CD8-positive, alpha-beta memory T cell (primary cell): ENCODE measurements at regions not wholly inside any gene's neighbourhood (a gene's known extent, or its start where the extent isn't known, plus 50 kb on each side); places are given as distances from the start of the nearest gene placed in this dataset.
A peak's percentile ranks its signal among the peaks of the same experiment; 100 is the strongest.
"Not testable (repeated sequence)": the region's sequence is repeated elsewhere in the genome, so short reads cannot be mapped to it uniquely, and the experiment has no call there.

ENCODE experiments used
- CTCF ChIA-PET: fragments of 350-600 bp; sonication (Branson Sonifier 250); formaldehyde crosslinking; loops from one replicate; lab custom pipeline; 2021; ENCODE audit warnings: antibody characterized with exemption; lab: Charles Lee
- POLR2A ChIA-PET: fragments of 350-600 bp; sonication (Branson Sonifier 250); formaldehyde crosslinking; loops from one replicate; lab custom pipeline; 2021; ENCODE audit warnings: antibody characterized with exemption; lab: Charles Lee
- DNase-seq, 5 donors: peaks; one replicate each; pipeline versions ENCODE4 v3.0.0 to v3.0.0-alpha.2; 2020 to 2022; ENCODE audit warnings: mixed read lengths in 1 of 5
- H3K27ac ChIP-seq: one replicate; pipeline ENCODE4 v1.7.0; 2013; ENCODE audit warnings: low read depth, mild to moderate bottlenecking, low read length, moderate library complexity
- H3K27me3 ChIP-seq: 2 replicates; pipeline ENCODE4 v1.7.0; 2013; ENCODE audit warnings: low read length, mild to moderate bottlenecking; ENCODE audit not compliant: insufficient read depth, poor library complexity, severe bottlenecking
- H3K36me3 ChIP-seq: 2 replicates; pipeline ENCODE4 v1.7.0; 2013; ENCODE audit warnings: mild to moderate bottlenecking, low read length, moderate library complexity; ENCODE audit not compliant: insufficient read depth
- H3K4me1 ChIP-seq: 2 replicates; pipeline ENCODE4 v1.7.0; 2013; ENCODE audit warnings: mild to moderate bottlenecking, low read length, moderate library complexity; ENCODE audit not compliant: insufficient read depth
- H3K4me3 ChIP-seq: 2 replicates; pipeline ENCODE4 v1.7.0; 2013; ENCODE audit warnings: mild to moderate bottlenecking, low read length
- H3K9me3 ChIP-seq: 2 replicates; pipeline ENCODE4 v1.7.0; 2013; ENCODE audit warnings: mild to moderate bottlenecking, low read length
- H3K27ac Mint-ChIP-seq, 8 donors: one replicate each; pipeline ENCODE4 v1.8.0; 2020 to 2021; ENCODE audit warnings: mixed read lengths in 8 of 8, mild to moderate bottlenecking in 6 of 8, inconsistent platforms in 3 of 8, moderate library complexity in 3 of 8
- H3K27me3 Mint-ChIP-seq, 2 donors: one replicate each; pipeline ENCODE4 v1.8.0; 2020 to 2021; ENCODE audit warnings: mixed read lengths in 2 of 2, mild to moderate bottlenecking in 1 of 2, moderate library complexity in 1 of 2
- H3K36me3 Mint-ChIP-seq, 3 donors: one replicate each; pipeline ENCODE4 v1.8.0; 2020 to 2021; ENCODE audit warnings: mixed read lengths in 3 of 3, inconsistent platforms in 1 of 3, mild to moderate bottlenecking in 1 of 3
- H3K4me1 Mint-ChIP-seq, 3 donors: one replicate each; pipeline ENCODE4 v1.8.0; 2020 to 2021; ENCODE audit warnings: mixed read lengths in 3 of 3, inconsistent platforms in 1 of 3, mild to moderate bottlenecking in 1 of 3
- H3K4me3 Mint-ChIP-seq, 7 donors: one replicate each; pipeline ENCODE4 v1.8.0; 2020 to 2021; ENCODE audit warnings: mixed read lengths in 7 of 7, mild to moderate bottlenecking in 6 of 7, moderate library complexity in 4 of 7, inconsistent platforms in 2 of 7
- H3K9me3 Mint-ChIP-seq, 5 donors: one replicate each; pipeline ENCODE4 v1.8.0; 2020 to 2022; ENCODE audit warnings: mixed read lengths in 5 of 5, mild to moderate bottlenecking in 3 of 5, moderate library complexity in 2 of 5, inconsistent platforms in 1 of 5

DNA sequence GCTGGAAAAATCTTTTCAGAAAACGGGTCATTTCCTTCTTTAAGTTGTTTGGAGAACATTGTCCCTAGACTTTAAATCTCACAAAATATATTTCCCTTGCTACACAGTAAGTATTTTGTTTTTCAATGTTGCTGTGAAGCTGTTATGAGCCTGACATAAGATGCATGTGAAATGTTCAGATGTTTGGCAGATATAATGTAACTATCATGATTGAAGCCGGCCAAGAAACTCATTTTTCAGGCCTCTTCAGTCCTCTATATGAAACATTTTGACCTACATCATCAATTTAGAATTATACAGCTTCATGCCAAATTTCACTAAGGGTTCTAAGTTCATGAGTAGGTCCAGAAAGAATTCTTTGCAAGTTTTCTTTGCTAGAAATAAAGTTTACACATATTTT lies 133.8 kb downstream of the JRKL start:
- Mint-ChIP-seq H3K36me3 (no peaks in the 10 kb centered on the region), H3K9me3 (peaks cover 0 to 9% (median 3%) of the 10 kb centered on the region in 5 donors), H3K4me1 (no peaks in the 10 kb centered on the region), H3K27me3 (peaks cover 2 to 17% of the 10 kb centered on the region in 2 donors), H3K27ac (no peak overlapping the region), H3K4me3 (no peak overlapping the region)
- ChIA-PET CTCF (no interaction called here), POLR2A (no interaction called here)
- Histone ChIP-seq H3K4me1 (no peaks in the 10 kb centered on the region), H3K27me3 (no peaks in the 10 kb centered on the region), H3K27ac (no peak overlapping the region), H3K9me3 (no peaks in the 10 kb centered on the region), H3K36me3 (no peaks in the 10 kb centered on the region), H3K4me3 (no peak overlapping the region)
- DNase-seq, result no peak

- H3K27me3 Mint-ChIP-seq, result peaks cover 2 to 21% of the 10 kb centered on the region in 2 donors
- no peaks in the 10 kb centered on the region for H3K36me3 ChIP-seq
- H3K4me1 Mint-ChIP-seq, result no peaks in the 10 kb centered on the region
- no peaks in the 10 kb centered on the region for H3K27me3 ChIP-seq
- ChIA-PET CTCF (no interaction called here), POLR2A (no interaction called here)
- no peaks in the 10 kb centered on the region for H3K4me1 ChIP-seq
- no peaks in the 10 kb centered on the region for H3K36me3 Mint-ChIP-seq
- no peak for DNase-seq
- H3K9me3 ChIP-seq, result no peaks in the 10 kb centered on the region
- H3K4me3 Mint-ChIP-seq, result no peak overlapping the region
- H3K9me3 Mint-ChIP-seq, result peaks cover 2 to 15% (median 8%) of the 10 kb centered on the region in 5 donors
- no peak overlapping the region for H3K27ac Mint-ChIP-seq
- H3K27ac ChIP-seq, result no peak overlapping the region
- H3K4me3 ChIP-seq, result no peak overlapping the region
Measured at GRCh38 chr11:96524475-96524874, 134.7 kb downstream of the JRKL start.

DNA sequence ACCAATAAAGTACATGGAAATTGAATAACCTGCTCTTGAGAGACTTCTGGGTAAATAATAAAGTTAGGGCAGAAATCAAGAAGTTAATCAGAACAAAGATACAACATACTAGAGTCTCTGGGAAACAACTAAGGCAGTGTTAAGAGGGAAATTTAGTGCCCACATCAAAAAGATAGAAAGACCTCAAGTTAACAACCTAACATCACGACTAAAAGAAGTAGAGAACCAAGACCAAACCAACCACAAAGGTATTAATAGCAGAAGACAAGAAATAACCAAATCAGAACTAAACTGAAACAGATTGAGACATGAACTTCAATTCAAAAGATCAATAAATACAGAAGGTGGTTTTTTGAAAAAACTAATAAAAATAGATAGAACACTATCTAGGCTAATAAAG lies 140.7 kb downstream of the JRKL start:
- Mint-ChIP-seq H3K36me3 (no peaks in the 10 kb centered on the region), H3K9me3 (peaks cover 6 to 14% (median 9%) of the 10 kb centered on the region in 5 donors), H3K27me3 (peaks cover 2 to 20% of the 10 kb centered on the region in 2 donors), H3K4me3 (no peak overlapping the region), H3K4me1 (no peaks in the 10 kb centered on the region), H3K27ac (no peak overlapping the region)
- no peak overlapping the region for H3K4me3 ChIP-seq
- no peaks in the 10 kb centered on the region for H3K4me1 ChIP-seq
- H3K36me3 ChIP-seq, result no peaks in the 10 kb centered on the region
- H3K9me3 ChIP-seq, result no peaks in the 10 kb centered on the region
- CTCF ChIA-PET, result no interaction called here
- DNase-seq, result no peak
- no peak overlapping the region for H3K27ac ChIP-seq
- POLR2A ChIA-PET, result no interaction called here
- no peaks in the 10 kb centered on the region for H3K27me3 ChIP-seq

- CTCF ChIA-PET, result no interaction called here
- Histone ChIP-seq H3K36me3 (no peaks in the 10 kb centered on the region), H3K27ac (no peak overlapping the region), H3K4me3 (no peak overlapping the region), H3K27me3 (no peaks in the 10 kb centered on the region), H3K4me1 (no peaks in the 10 kb centered on the region), H3K9me3 (no peaks in the 10 kb centered on the region)
- POLR2A ChIA-PET, result no interaction called here
- Mint-ChIP-seq H3K27me3 (no peaks in the 10 kb centered on the region), H3K4me3 (no peak overlapping the region), H3K4me1 (no peaks in the 10 kb centered on the region), H3K27ac (no peak overlapping the region), H3K9me3 (peaks cover 0 to 3% (median 0%) of the 10 kb centered on the region in 5 donors), H3K36me3 (no peaks in the 10 kb centered on the region)
- DNase-seq, result no peak
Measured at GRCh38 chr11:96538104-96538503, 148.3 kb downstream of the JRKL start.

DNA sequence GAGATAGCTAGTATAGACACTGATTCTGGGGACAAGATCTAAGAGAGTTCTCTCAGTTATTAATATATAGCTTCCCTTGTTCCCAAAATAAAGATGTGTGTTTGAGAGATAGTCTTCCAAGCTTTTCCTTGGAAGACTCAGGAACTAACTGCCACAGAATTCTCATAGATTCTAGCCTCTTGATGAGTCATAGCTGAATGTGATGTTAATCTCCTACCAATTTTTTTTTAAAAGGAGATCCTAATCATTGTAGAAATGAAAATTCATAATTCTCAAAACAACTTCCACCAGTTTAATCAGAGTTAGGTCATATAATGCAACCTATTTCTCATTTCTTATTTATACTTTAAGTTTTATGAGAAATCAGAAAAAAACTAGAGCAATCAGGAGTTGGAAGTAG lies 148.8 kb downstream of the JRKL start:
- Mint-ChIP-seq H3K36me3 (no peaks in the 10 kb centered on the region), H3K4me1 (no peaks in the 10 kb centered on the region), H3K4me3 (no peak overlapping the region), H3K27ac (no peak overlapping the region), H3K27me3 (no peaks in the 10 kb centered on the region), H3K9me3 (peaks cover 0 to 3% (median 0%) of the 10 kb centered on the region in 5 donors)
- POLR2A ChIA-PET, result no interaction called here
- Histone ChIP-seq H3K27me3 (no peaks in the 10 kb centered on the region), H3K9me3 (no peaks in the 10 kb centered on the region), H3K27ac (no peak overlapping the region), H3K4me1 (no peaks in the 10 kb centered on the region), H3K4me3 (no peak overlapping the region), H3K36me3 (no peaks in the 10 kb centered on the region)
- no peak for DNase-seq
- CTCF ChIA-PET, result no interaction called here

GRCh38 chr11:96540875-96541274 lies 151.1 kb downstream of the JRKL start:
- no peak overlapping the region for H3K4me3 ChIP-seq
- H3K27ac ChIP-seq, result no peak overlapping the region
- H3K9me3 ChIP-seq, result no peaks in the 10 kb centered on the region
- H3K27me3 Mint-ChIP-seq, result no peaks in the 10 kb centered on the region
- ChIA-PET CTCF (no interaction called here), POLR2A (no interaction called here)
- DNase-seq, result no peak
- H3K9me3 Mint-ChIP-seq, result peaks cover 0 to 2% (median 0%) of the 10 kb centered on the region in 5 donors
- H3K4me3 Mint-ChIP-seq, result no peak overlapping the region
- no peaks in the 10 kb centered on the region for H3K4me1 ChIP-seq
- H3K27ac Mint-ChIP-seq, result no peak overlapping the region
- no peaks in the 10 kb centered on the region for H3K27me3 ChIP-seq
- no peaks in the 10 kb centered on the region for H3K36me3 ChIP-seq
- no peaks in the 10 kb centered on the region for H3K4me1 Mint-ChIP-seq
- H3K36me3 Mint-ChIP-seq, result no peaks in the 10 kb centered on the region

DNA sequence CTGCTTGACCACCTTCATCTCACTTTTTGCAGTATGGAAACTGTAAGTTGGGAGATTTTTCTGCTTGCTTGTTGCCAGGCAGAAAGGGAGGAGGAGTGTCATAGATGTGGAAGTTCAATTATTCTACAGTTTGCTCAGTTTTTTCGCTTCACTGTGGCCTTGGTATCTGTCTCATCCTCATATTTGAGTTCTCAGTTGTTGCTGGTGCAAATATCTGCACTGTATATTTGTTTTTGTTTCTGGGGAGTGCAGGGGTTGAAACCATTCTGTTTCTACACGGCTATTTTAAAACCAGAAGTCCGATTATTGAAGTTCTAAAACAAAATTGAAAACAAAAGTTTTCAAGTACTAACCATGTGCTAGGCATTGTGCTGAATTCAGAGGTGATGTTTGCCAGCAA lies 153.4 kb downstream of the JRKL start:
- POLR2A ChIA-PET, result no interaction called here
- Histone ChIP-seq H3K4me3 (no peak overlapping the region), H3K9me3 (no peaks in the 10 kb centered on the region), H3K27me3 (no peaks in the 10 kb centered on the region), H3K27ac (no peak overlapping the region), H3K36me3 (no peaks in the 10 kb centered on the region), H3K4me1 (no peaks in the 10 kb centered on the region)
- Mint-ChIP-seq H3K4me1 (no peaks in the 10 kb centered on the region), H3K27me3 (no peaks in the 10 kb centered on the region), H3K27ac (no peak overlapping the region), H3K4me3 (no peak overlapping the region), H3K9me3 (peaks cover 0 to 3% (median 0%) of the 10 kb centered on the region in 5 donors), H3K36me3 (no peaks in the 10 kb centered on the region)
- CTCF ChIA-PET, result no interaction called here
- no peak for DNase-seq

DNA sequence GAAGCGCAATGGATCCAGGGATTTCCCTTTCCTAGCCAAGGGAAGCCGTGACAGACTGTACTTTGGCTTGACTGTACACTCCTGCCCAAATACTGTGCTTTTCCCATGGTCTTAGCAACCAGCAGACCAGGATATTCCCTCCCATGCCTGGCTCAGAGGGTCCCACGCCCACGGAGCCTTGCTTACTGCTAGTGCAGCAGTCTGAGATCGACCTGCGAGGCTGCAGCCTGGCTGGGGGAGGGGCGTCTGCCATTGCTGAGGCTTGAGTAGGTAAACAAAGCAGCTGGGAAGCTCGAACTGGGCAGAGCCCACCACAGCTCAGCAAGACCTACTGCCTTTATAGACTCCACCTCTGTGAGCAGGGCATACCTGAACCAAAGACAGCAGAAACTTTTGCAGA lies 155.4 kb downstream of the JRKL start:
- H3K36me3 ChIP-seq, H3K9me3 Mint-ChIP-seq, H3K4me3 ChIP-seq, H3K27ac ChIP-seq, H3K4me1 ChIP-seq, POLR2A ChIA-PET, H3K4me1 Mint-ChIP-seq, H3K27me3 ChIP-seq, H3K36me3 Mint-ChIP-seq, CTCF ChIA-PET, H3K4me3 Mint-ChIP-seq, H3K27ac Mint-ChIP-seq, H3K27me3 Mint-ChIP-seq, H3K9me3 ChIP-seq: not testable (repeated sequence)
- peak in 1 of 5 donors; percentile 25 for DNase-seq

GRCh38 chr11:96551136-96551535 lies 161.3 kb downstream of the JRKL start:
- peaks cover 0 to 3% (median 0%) of the 10 kb centered on the region in 5 donors for H3K9me3 Mint-ChIP-seq
- no peak overlapping the region for H3K27ac ChIP-seq
- H3K4me1 ChIP-seq, result no peaks in the 10 kb centered on the region
- H3K4me3 Mint-ChIP-seq, result no peak overlapping the region
- no peak overlapping the region for H3K4me3 ChIP-seq
- no peaks in the 10 kb centered on the region for H3K4me1 Mint-ChIP-seq
- H3K36me3 Mint-ChIP-seq, result no peaks in the 10 kb centered on the region
- H3K27me3 ChIP-seq, result no peaks in the 10 kb centered on the region
- H3K27me3 Mint-ChIP-seq, result no peaks in the 10 kb centered on the region
- H3K36me3 ChIP-seq, result no peaks in the 10 kb centered on the region
- no peaks in the 10 kb centered on the region for H3K9me3 ChIP-seq
- no peak for DNase-seq
- ChIA-PET POLR2A (no interaction called here), CTCF (no interaction called here)
- H3K27ac Mint-ChIP-seq, result no peak overlapping the region
